ENCODE measurements at regions not wholly inside any gene's neighbourhood (a gene's known extent, or its start where the extent isn't known, plus 50 kb on each side); places are given as distances from the start of the nearest gene placed in this dataset.

DNA sequence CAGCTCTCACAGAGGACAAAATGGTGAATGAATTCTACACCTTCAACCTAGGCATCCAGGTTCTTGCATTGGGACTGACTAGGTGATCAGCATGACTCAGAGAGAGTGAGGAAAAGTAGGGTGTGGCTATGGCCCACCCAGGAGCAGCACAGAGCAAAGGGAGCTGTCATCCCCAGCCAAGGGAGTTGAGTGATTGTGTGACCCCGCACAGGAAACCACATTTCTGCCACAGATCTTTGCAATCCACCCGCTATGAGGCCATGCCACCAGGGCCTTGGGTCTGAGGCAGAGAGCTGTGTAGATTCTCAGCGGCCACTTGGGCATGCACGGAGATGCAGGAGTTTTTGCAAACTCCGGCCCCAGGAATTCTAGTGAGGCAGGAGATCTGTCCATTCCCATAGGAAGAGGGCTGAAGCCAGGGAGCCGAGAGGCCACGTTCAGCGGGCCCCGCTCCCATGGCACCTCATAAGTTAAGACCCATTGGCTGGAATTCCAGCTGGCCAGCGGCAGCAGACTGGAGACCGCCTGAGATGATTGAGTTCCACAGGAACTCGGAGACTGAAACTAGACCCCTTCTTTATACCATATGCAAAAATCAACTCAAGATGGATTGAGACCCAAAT, 75.9 kb downstream of the NAA11 start:
- TF ChIP-seq, protein P1, sequence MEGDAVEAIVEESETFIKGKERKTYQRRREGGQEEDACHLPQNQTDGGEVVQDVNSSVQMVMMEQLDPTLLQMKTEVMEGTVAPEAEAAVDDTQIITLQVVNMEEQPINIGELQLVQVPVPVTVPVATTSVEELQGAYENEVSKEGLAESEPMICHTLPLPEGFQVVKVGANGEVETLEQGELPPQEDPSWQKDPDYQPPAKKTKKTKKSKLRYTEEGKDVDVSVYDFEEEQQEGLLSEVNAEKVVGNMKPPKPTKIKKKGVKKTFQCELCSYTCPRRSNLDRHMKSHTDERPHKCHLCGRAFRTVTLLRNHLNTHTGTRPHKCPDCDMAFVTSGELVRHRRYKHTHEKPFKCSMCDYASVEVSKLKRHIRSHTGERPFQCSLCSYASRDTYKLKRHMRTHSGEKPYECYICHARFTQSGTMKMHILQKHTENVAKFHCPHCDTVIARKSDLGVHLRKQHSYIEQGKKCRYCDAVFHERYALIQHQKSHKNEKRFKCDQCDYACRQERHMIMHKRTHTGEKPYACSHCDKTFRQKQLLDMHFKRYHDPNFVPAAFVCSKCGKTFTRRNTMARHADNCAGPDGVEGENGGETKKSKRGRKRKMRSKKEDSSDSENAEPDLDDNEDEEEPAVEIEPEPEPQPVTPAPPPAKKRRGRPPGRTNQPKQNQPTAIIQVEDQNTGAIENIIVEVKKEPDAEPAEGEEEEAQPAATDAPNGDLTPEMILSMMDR (IDR thresholded peaks at IDR 0.05), result no peak
- TF ChIP-seq POLR2A (IDR thresholded peaks at IDR 0.05), result no peak
